GM23338 (cell line): ENCODE measurements at regions not wholly inside any gene's neighbourhood (a gene's known extent, or its start where the extent isn't known, plus 50 kb on each side); places are given as distances from the start of the nearest gene placed in this dataset.
"Not testable (repeated sequence)": the region's sequence is repeated elsewhere in the genome, so short reads cannot be mapped to it uniquely, and the experiment has no call there.

ENCODE experiments used
- ATAC-seq: fragments of 200-7000 bp; cut with Tn5 transposase; 3 replicates; pipeline ENCODE4 v1.9.1; 2020
- DNase-seq: peaks from one replicate; pipeline ENCODE4 v3.0.0-alpha.2; 2015; ENCODE audit warnings: low spot score
- H2AFZ ChIP-seq: fragments of 200-600 bp; sonication (generic); 2 replicates; pipeline ENCODE4 v1.8.0; 2016; ENCODE audit warnings: antibody characterized with exemption, mild to moderate bottlenecking, moderate library complexity
- H3F3A ChIP-seq: fragments of 200-600 bp; sonication (generic); replicated peaks from 2 replicates; pipeline ENCODE4 v1.8.0; 2017; ENCODE audit warnings: antibody characterized with exemption, mixed run types, low read depth
- H3K27ac ChIP-seq: fragments of 200-600 bp; sonication (generic); 2 replicates; pipeline ENCODE4 v1.6.1; 2016; ENCODE audit warnings: low read depth
- H3K27me3 ChIP-seq: fragments of 200-600 bp; sonication (generic); 2 replicates; pipeline ENCODE4 v1.8.0; 2016; ENCODE audit warnings: mild to moderate bottlenecking, mixed run types, moderate library complexity; ENCODE audit not compliant: insufficient read depth
- H3K36me3 ChIP-seq: fragments of 200-600 bp; sonication (generic); 2 replicates; pipeline ENCODE4 v1.8.0; 2016; ENCODE audit warnings: mild to moderate bottlenecking; ENCODE audit not compliant: insufficient read depth
- H3K4me1 ChIP-seq: fragments of 200-600 bp; sonication (generic); 2 replicates; pipeline ENCODE4 v1.8.0; 2016; ENCODE audit warnings: mild to moderate bottlenecking, moderate library complexity; ENCODE audit not compliant: insufficient read depth
- H3K4me2 ChIP-seq: fragments of 200-600 bp; sonication (generic); 2 replicates; pipeline ENCODE4 v1.7.1; 2017; ENCODE audit warnings: mixed run types
- H3K4me3 ChIP-seq: fragments of 200-600 bp; sonication (generic); 2 replicates; pipeline ENCODE4 v1.6.1; 2016; ENCODE audit warnings: mixed run types
- H3K79me2 ChIP-seq: fragments of 200-600 bp; sonication (generic); replicated peaks from 2 replicates; pipeline ENCODE4 v1.8.0; 2017; ENCODE audit warnings: mild to moderate bottlenecking; ENCODE audit not compliant: insufficient read depth
- H3K9me2 ChIP-seq: fragments of 200-600 bp; sonication (generic); 2 replicates; pipeline ENCODE4 v1.8.0; 2017; ENCODE audit not compliant: insufficient read depth
- H4K20me1 ChIP-seq: fragments of 200-600 bp; sonication (generic); replicated peaks from 2 replicates; pipeline ENCODE4 v1.8.0; 2017; ENCODE audit warnings: mild to moderate bottlenecking; ENCODE audit not compliant: insufficient read depth
- H3K27ac Mint-ChIP-seq: 2 replicates; pipeline ENCODE4 v1.8.0; 2020; ENCODE audit warnings: inconsistent platforms, mild to moderate bottlenecking, moderate library complexity, mixed read lengths
- H3K27me3 Mint-ChIP-seq: 3 replicates; pipeline ENCODE4 v1.8.0; 2022; ENCODE audit warnings: low read depth, mild to moderate bottlenecking, moderate library complexity, mixed read lengths, inconsistent platforms; ENCODE audit not compliant: insufficient read depth, poor library complexity
- H3K36me3 Mint-ChIP-seq: 3 replicates; pipeline ENCODE4 v1.8.0; 2021; ENCODE audit warnings: low read depth, mild to moderate bottlenecking, inconsistent platforms, moderate library complexity, mixed read lengths
- H3K4me1 Mint-ChIP-seq: 3 replicates; pipeline ENCODE4 v1.8.0; 2020; ENCODE audit warnings: mild to moderate bottlenecking, inconsistent platforms, mixed read lengths
- H3K4me3 Mint-ChIP-seq: 3 replicates; pipeline ENCODE4 v1.8.0; 2021; ENCODE audit warnings: moderate library complexity, mild to moderate bottlenecking, inconsistent platforms, mixed read lengths
- H3K9me3 Mint-ChIP-seq: 3 replicates; pipeline ENCODE4 v1.8.0; 2020; ENCODE audit warnings: moderate library complexity, mild to moderate bottlenecking, inconsistent platforms, mixed read lengths
- CREB1 ChIP-seq: fragments of 250-450 bp; sonication (Bioruptor Pico); IDR thresholded peaks from 2 replicates; pipeline ENCODE4 v1.5.0; 2020; ENCODE audit warnings: low read depth, mild to moderate bottlenecking, moderate library complexity
- ZNF114 ChIP-seq: fragments of 250-450 bp; sonication (Bioruptor Pico); IDR thresholded peaks from 2 replicates; pipeline ENCODE4 v1.5.0; 2020; ENCODE audit warnings: mild to moderate bottlenecking, moderate library complexity
- ZNF331 ChIP-seq: fragments of 250-450 bp; sonication (Bioruptor Pico); IDR thresholded peaks from 2 replicates; pipeline ENCODE4 v1.5.0; 2020; ENCODE audit warnings: low read depth, mild to moderate bottlenecking, moderate library complexity
- ZNF462 ChIP-seq: fragments of 250-450 bp; sonication (Bioruptor Pico); IDR thresholded peaks from 2 replicates; pipeline ENCODE4 v1.5.0; 2020; ENCODE audit warnings: mild to moderate bottlenecking, moderate library complexity
- TF ChIP-seq, protein P1 (sequence below), 2 experiments: fragments of 200-600 bp in 1 of 2; sonication (generic) in 1 of 2; conservative IDR thresholded peaks; 2 replicates each; pipeline versions ENCODE4 v1.5.1 to v1.6.1; 2016 to 2017; ENCODE audit warnings: antibody characterized with exemption in 2 of 2, low read depth in 2 of 2, mild to moderate bottlenecking in 2 of 2, moderate library complexity in 1 of 2

- H3K4me2 ChIP-seq = 0 out of 2 replicates have a peak overlapping the region, but pooled peaks have one; percentile 60
- peaks cover 36% of the 10 kb centered on the region for H3K27me3 ChIP-seq
- H3K4me1 Mint-ChIP-seq = peaks cover 16% of the 10 kb centered on the region; the same call in 2 of the 3 replicates
- H4K20me1 ChIP-seq = no peaks in the 10 kb centered on the region
- no peak overlapping the region for H2AFZ ChIP-seq
- no peak overlapping the region for H3K4me3 ChIP-seq
- H3K36me3 Mint-ChIP-seq = no peaks in the 10 kb centered on the region
- no peaks in the 10 kb centered on the region for H3K79me2 ChIP-seq
- H3F3A ChIP-seq = no peaks in the 10 kb centered on the region
- H3K27me3 Mint-ChIP-seq = peaks cover 19% of the 10 kb centered on the region
- ATAC-seq = peak; percentile 14
- H3K36me3 ChIP-seq = no peaks in the 10 kb centered on the region
- no peaks in the 10 kb centered on the region; the same call in 2 of the 3 replicates for H3K9me3 Mint-ChIP-seq
- no peak overlapping the region for H3K27ac Mint-ChIP-seq
- DNase-seq = peak; percentile 88
- no peaks in the 10 kb centered on the region for H3K9me2 ChIP-seq
- peaks cover 16% of the 10 kb centered on the region for H3K4me1 ChIP-seq
- no peak overlapping the region for H3K4me3 Mint-ChIP-seq
- no peak overlapping the region for H3K27ac ChIP-seq
- no peak for TF ChIP-seq ZNF114
- TF ChIP-seq, protein P1, sequence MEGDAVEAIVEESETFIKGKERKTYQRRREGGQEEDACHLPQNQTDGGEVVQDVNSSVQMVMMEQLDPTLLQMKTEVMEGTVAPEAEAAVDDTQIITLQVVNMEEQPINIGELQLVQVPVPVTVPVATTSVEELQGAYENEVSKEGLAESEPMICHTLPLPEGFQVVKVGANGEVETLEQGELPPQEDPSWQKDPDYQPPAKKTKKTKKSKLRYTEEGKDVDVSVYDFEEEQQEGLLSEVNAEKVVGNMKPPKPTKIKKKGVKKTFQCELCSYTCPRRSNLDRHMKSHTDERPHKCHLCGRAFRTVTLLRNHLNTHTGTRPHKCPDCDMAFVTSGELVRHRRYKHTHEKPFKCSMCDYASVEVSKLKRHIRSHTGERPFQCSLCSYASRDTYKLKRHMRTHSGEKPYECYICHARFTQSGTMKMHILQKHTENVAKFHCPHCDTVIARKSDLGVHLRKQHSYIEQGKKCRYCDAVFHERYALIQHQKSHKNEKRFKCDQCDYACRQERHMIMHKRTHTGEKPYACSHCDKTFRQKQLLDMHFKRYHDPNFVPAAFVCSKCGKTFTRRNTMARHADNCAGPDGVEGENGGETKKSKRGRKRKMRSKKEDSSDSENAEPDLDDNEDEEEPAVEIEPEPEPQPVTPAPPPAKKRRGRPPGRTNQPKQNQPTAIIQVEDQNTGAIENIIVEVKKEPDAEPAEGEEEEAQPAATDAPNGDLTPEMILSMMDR (conservative IDR thresholded peaks at IDR 0.05; ENCODE audit: low read depth in 2 of 2) = peak; percentile 65 to 83
- no peak for TF ChIP-seq ZNF462
- no peak for TF ChIP-seq CREB1
- no peak for TF ChIP-seq ZNF331 (CRISPR knock-in tag)
Measured at GRCh38 chr17:21513012-21513570, 136.9 kb downstream of the KCNJ12 start.

DNA sequence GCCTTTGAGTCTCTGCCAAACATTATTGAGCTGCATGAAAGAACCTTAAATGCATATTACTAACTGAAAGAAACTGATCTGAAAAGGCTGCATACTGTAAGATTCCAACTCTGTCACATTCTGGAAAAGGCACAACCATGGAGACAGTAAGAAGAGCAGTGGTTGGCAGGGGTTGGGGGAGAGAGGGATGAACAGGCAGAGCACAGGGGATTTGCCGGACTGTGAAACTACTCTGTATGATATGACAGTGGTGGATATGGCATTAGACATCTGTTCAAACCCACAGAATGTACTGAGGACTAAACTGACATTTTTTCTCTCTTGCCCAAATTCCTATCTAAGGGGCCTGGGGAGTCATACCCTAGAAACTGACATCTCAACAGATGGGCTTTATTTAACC, 138.4 kb downstream of the KCNJ12 start:
- not testable (repeated sequence) for H3K27ac ChIP-seq, DNase-seq, H3K36me3 Mint-ChIP-seq, H3K36me3 ChIP-seq, H3K9me3 Mint-ChIP-seq, H3K27ac Mint-ChIP-seq, ATAC-seq, H3K9me2 ChIP-seq, H3K79me2 ChIP-seq, H3K4me2 ChIP-seq, H2AFZ ChIP-seq, H4K20me1 ChIP-seq, H3K4me3 Mint-ChIP-seq, H3K4me3 ChIP-seq, H3F3A ChIP-seq
- H3K4me1 Mint-ChIP-seq = peaks cover 16% of the 10 kb centered on the region; the same call in 2 of the 3 replicates
- Histone ChIP-seq H3K4me1 (peaks cover 16% of the 10 kb centered on the region), H3K27me3 (peaks cover 32% of the 10 kb centered on the region)
- H3K27me3 Mint-ChIP-seq = peaks cover 19% of the 10 kb centered on the region
